ENCODE measurements at regions not wholly inside any gene's neighbourhood (a gene's known extent, or its start where the extent isn't known, plus 50 kb on each side); places are given as distances from the start of the nearest gene placed in this dataset.

- TF ChIP-seq CTCF (IDR thresholded peaks at IDR 0.05; ENCODE audit: low read depth) = no peak
These were observed 50.6 kb upstream of the ZMYND8 start for GRCh38 chr20:47406849-47407682.

DNA sequence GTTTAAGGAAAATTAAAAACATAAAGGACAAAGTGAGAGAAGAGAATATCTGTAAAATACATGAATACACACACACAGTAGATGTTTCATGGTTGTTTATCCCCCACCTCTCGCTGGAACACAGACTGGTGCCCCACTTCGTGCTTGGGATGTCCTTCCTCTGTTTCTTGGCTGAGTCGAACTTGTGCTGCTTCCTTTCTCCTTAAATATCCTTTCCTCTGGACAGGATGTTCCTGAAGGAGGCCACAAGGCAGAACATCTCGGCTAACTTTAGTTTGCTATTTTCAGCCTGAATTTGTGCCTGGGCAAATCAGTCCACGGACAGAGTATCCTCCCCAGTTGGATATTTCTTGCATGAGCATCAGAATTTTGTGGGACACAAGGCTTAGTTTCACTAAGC is 54.7 kb upstream of the ZMYND8 start:
- no peak for TF ChIP-seq CTCF (IDR thresholded peaks at IDR 0.05; ENCODE audit: low read depth)

GRCh38 chr20:47412083-47412482 is 55.6 kb upstream of the ZMYND8 start:
- no peak for TF ChIP-seq CTCF (IDR thresholded peaks at IDR 0.05; ENCODE audit: low read depth)

- TF ChIP-seq CTCF (IDR thresholded peaks at IDR 0.05; ENCODE audit: low read depth) = no peak
These were observed 56.7 kb upstream of the ZMYND8 start for GRCh38 chr20:47413189-47413588.

GRCh38 chr20:47417245-47418068 is 61.0 kb upstream of the ZMYND8 start:
- TF ChIP-seq CTCF (IDR thresholded peaks at IDR 0.05; ENCODE audit: low read depth) = peak; percentile 58

GRCh38 chr20:47418069-47418757 is 61.7 kb upstream of the ZMYND8 start:
- no peak for TF ChIP-seq CTCF (IDR thresholded peaks at IDR 0.05; ENCODE audit: low read depth)

Measured in subcutaneous adipose tissue (tissue), 1 donor.